ENCODE measurements at regions not wholly inside any gene's neighbourhood (a gene's known extent, or its start where the extent isn't known, plus 50 kb on each side); places are given as distances from the start of the nearest gene placed in this dataset.
A peak's percentile ranks its signal among the peaks of the same experiment; 100 is the strongest.

GRCh38 chr11:69928121-69928520 is 108.9 kb upstream of the FGF3 start:
- H3K9me3 ChIP-seq, result no peaks in the 10 kb centered on the region
- peak overlapping the region; percentile 63 for H3K4me2 ChIP-seq
- no peaks in the 10 kb centered on the region for H4K20me1 ChIP-seq
- H3K4me1 ChIP-seq, result peaks cover 49% of the 10 kb centered on the region
- no peaks in the 10 kb centered on the region for H3K36me3 ChIP-seq
- H3K4me3 ChIP-seq, result no peak overlapping the region
- H3K27me3 ChIP-seq, result peaks cover 49% of the 10 kb centered on the region
- TF ChIP-seq Cebpa-rat (IDR thresholded peaks at IDR 0.05), result no peak
- no peak overlapping the region for H3K9ac ChIP-seq
- no peak overlapping the region for H3K27ac ChIP-seq

GRCh38 chr11:69928975-69929374 is 109.8 kb upstream of the FGF3 start:
- Histone ChIP-seq H3K36me3 (no peaks in the 10 kb centered on the region), H3K4me1 (peaks cover 47% of the 10 kb centered on the region), H3K9ac (no peak overlapping the region), H3K27ac (0 out of 2 replicates have a peak overlapping the region, but pooled peaks have one; percentile 9), H3K4me2 (peak overlapping the region; percentile 63; the same call in 1 of the 2 replicates), H4K20me1 (no peaks in the 10 kb centered on the region), H3K27me3 (peaks cover 40% of the 10 kb centered on the region), H3K9me3 (no peaks in the 10 kb centered on the region), H3K4me3 (no peak overlapping the region)
- TF ChIP-seq Cebpa-rat (IDR thresholded peaks at IDR 0.05), result no peak

GRCh38 chr11:69930081-69931059 is 111.2 kb upstream of the FGF3 start:
- no peak overlapping the region for H3K4me2 ChIP-seq
- no peak overlapping the region for H3K4me3 ChIP-seq
- no peaks in the 10 kb centered on the region for H3K36me3 ChIP-seq
- no peaks in the 10 kb centered on the region for H4K20me1 ChIP-seq
- H3K4me1 ChIP-seq, result peaks cover 38% of the 10 kb centered on the region
- no peak overlapping the region for H3K27ac ChIP-seq
- peaks cover 28% of the 10 kb centered on the region for H3K27me3 ChIP-seq
- H3K9ac ChIP-seq, result no peak overlapping the region
- no peaks in the 10 kb centered on the region for H3K9me3 ChIP-seq
- no peak for TF ChIP-seq Cebpa-rat (IDR thresholded peaks at IDR 0.05)

DNA sequence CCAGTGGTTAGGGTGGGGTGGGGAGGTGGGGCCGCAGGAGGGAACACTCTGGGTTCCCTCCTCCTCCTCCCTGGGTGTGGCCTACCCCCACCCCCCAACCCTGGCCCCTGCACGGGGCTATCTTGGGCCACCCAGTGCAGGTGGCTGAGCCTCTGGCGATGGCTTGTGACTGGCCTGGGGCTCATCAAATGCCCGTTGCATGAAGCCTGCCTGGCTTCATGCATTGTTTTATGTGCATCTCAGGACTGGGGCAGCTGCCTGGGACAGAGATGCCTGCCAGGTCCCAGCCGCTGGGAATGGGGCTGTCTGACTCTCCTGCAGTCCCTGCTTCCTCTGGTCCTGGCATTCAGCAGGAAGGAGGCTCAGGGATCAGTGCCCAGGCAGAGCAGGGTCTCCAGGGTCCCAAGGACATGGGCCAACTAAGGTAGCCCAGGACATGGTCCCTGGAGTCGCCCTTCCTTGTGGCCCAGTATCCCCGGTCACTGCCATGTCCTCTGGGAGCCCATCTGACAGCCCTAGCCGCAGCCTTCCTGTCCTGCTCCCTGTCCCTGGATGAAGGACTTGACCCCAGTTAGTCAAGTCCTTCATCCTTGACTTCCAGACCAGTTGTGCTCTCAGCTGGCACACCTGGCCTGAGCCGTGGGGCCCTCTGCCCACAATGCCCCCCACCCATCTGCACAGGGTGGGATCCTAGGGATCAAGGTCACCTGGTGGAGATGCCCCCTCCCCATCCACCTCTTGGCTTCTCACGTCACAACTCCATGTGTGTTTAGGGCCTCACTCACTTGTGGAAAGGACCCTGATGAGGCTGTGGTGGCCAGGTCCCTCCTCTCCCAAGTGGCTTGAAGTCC is 112.1 kb upstream of the FGF3 start:
- no peak overlapping the region for H3K27ac ChIP-seq
- no peaks in the 10 kb centered on the region for H3K9me3 ChIP-seq
- no peaks in the 10 kb centered on the region for H3K36me3 ChIP-seq
- no peak overlapping the region for H3K9ac ChIP-seq
- H3K4me3 ChIP-seq, result no peak overlapping the region
- no peak for TF ChIP-seq Cebpa-rat (IDR thresholded peaks at IDR 0.05)
- H3K4me2 ChIP-seq, result no peak overlapping the region
- no peaks in the 10 kb centered on the region for H4K20me1 ChIP-seq
- peaks cover 29% of the 10 kb centered on the region for H3K4me1 ChIP-seq
- peaks cover 18% of the 10 kb centered on the region for H3K27me3 ChIP-seq

- Histone ChIP-seq H3K9me3 (no peaks in the 10 kb centered on the region), H3K9ac (no peak overlapping the region), H3K36me3 (no peaks in the 10 kb centered on the region), H3K27me3 (peaks cover 11% of the 10 kb centered on the region), H3K4me1 (peaks cover 24% of the 10 kb centered on the region), H3K4me2 (peak overlapping the region; percentile 41; the same call in 1 of the 2 replicates), H4K20me1 (no peaks in the 10 kb centered on the region), H3K4me3 (no peak overlapping the region), H3K27ac (no peak overlapping the region; the same call in 1 of the 2 replicates)
- no peak for TF ChIP-seq Cebpa-rat (IDR thresholded peaks at IDR 0.05)
Measured at GRCh38 chr11:69931994-69932910, 113.0 kb upstream of the FGF3 start.

- Histone ChIP-seq H3K36me3 (no peaks in the 10 kb centered on the region), H3K27me3 (no peaks in the 10 kb centered on the region), H3K27ac (no peak overlapping the region), H3K9me3 (no peaks in the 10 kb centered on the region), H4K20me1 (no peaks in the 10 kb centered on the region), H3K4me1 (peaks cover 9% of the 10 kb centered on the region; the same call in 1 of the 2 replicates), H3K9ac (no peak overlapping the region), H3K4me3 (no peak overlapping the region), H3K4me2 (no peak overlapping the region)
- no peak for TF ChIP-seq Cebpa-rat (IDR thresholded peaks at IDR 0.05)
Measured at GRCh38 chr11:69934861-69935494, 115.8 kb upstream of the FGF3 start.

GRCh38 chr11:69935941-69936505 is 116.8 kb upstream of the FGF3 start:
- Histone ChIP-seq H3K9ac (no peak overlapping the region), H3K4me1 (peaks cover 9% of the 10 kb centered on the region; the same call in 1 of the 2 replicates)

GRCh38 chr11:69936771-69937170 is 117.6 kb upstream of the FGF3 start:
- no peaks in the 10 kb centered on the region for H4K20me1 ChIP-seq
- TF ChIP-seq Cebpa-rat (IDR thresholded peaks at IDR 0.05), result no peak

More at GRCh38 chr11:69935941-69936505, 116.8 kb upstream of the FGF3 start:
- Histone ChIP-seq H3K4me2 (no peak overlapping the region), H3K4me3 (no peak overlapping the region), H4K20me1 (no peaks in the 10 kb centered on the region), H3K9me3 (no peaks in the 10 kb centered on the region), H3K27me3 (no peaks in the 10 kb centered on the region), H3K27ac (no peak overlapping the region), H3K36me3 (no peaks in the 10 kb centered on the region)
- TF ChIP-seq Cebpa-rat (IDR thresholded peaks at IDR 0.05), result no peak

More at GRCh38 chr11:69936771-69937170, 117.6 kb upstream of the FGF3 start:
- no peak overlapping the region for H3K9ac ChIP-seq
- no peaks in the 10 kb centered on the region for H3K36me3 ChIP-seq
- no peaks in the 10 kb centered on the region for H3K27me3 ChIP-seq
- H3K9me3 ChIP-seq, result no peaks in the 10 kb centered on the region
- no peak overlapping the region for H3K4me2 ChIP-seq
- peaks cover 9% of the 10 kb centered on the region; the same call in 1 of the 2 replicates for H3K4me1 ChIP-seq
- no peak overlapping the region for H3K27ac ChIP-seq
- H3K4me3 ChIP-seq, result no peak overlapping the region
